ENCODE measurements at regions not wholly inside any gene's neighbourhood (a gene's known extent, or its start where the extent isn't known, plus 50 kb on each side); places are given as distances from the start of the nearest gene placed in this dataset.

DNA sequence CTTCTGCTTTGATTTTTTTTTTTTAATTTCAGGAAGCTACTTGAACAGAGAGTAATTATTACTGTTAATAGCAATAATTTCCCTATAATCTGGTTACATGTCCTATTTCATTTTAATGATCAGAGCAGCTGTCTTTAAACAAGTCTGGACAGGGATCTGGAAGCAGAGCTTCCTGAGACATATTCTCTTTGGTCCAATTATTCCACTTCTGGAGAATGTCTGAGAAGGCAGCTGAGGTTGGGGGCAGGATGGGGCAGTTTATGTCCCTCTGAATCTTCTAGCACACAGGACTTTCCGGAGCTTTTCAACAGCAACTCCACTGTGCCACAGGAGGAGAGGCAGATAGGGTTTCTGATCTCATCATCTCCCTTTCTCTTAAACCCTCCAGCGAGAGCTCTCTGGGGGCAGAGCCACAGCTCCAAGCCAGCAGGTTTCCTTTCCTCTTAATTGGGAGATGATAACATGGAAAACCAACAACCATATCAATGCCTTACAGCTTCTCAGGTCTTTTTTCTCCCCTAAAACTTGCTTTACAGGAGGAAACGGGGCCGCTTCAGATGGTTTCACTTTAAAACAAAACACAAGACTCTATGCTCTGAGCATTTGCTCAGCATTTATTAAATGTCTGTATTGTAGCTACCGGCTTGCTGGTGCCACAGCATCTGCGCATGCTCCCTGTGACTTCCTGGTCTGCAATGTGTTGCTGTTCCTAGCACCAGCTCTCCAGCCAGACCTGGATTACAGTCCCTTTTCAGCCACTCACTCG lies 425.7 kb upstream of the USP24 start:
- peak in 1 of 2 donors; percentile 34 for ATAC-seq
- H3K4me3 Mint-ChIP-seq, result peak overlapping the region; percentile 51

DNA sequence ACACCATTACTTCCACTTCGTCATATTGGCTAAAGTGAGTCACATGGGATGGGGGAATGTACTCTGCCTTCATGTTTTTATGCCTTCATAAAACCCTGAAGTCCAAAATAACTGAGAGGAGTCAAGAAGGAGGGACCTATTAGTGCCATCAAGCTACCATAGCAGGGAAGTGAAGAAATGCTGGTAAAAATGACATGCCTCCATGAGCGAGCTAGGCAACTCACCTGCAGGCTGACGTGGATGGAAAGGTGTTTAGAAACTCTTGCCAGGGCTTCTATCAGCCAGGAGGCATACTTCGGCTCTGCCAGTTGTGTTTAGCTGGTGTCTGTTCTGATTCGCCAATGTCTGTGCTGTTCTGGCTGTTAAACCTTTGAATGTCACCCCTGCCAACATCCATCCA lies 424.4 kb upstream of the USP24 start:
- no peak for DNase-seq
- H3K4me1 Mint-ChIP-seq (ENCODE audit: low read depth), result peaks cover 9% of the 10 kb centered on the region
- no peak overlapping the region for H3K4me3 Mint-ChIP-seq
- H3K27me3 Mint-ChIP-seq (ENCODE audit: low read depth), result peaks cover 1% of the 10 kb centered on the region
- ATAC-seq, result no peak
- H3K9me3 Mint-ChIP-seq, result no peaks in the 10 kb centered on the region
- no peaks in the 10 kb centered on the region for H3K36me3 Mint-ChIP-seq (ENCODE audit: insufficient read depth)

More for the DNA sequence above, 425.7 kb upstream of the USP24 start:
- H3K27me3 Mint-ChIP-seq (ENCODE audit: low read depth), result peaks cover 1% of the 10 kb centered on the region
- H3K9me3 Mint-ChIP-seq, result no peaks in the 10 kb centered on the region
- DNase-seq, result peak; percentile 5
- peaks cover 9% of the 10 kb centered on the region for H3K4me1 Mint-ChIP-seq (ENCODE audit: low read depth)
- H3K36me3 Mint-ChIP-seq (ENCODE audit: insufficient read depth), result no peaks in the 10 kb centered on the region

DNA sequence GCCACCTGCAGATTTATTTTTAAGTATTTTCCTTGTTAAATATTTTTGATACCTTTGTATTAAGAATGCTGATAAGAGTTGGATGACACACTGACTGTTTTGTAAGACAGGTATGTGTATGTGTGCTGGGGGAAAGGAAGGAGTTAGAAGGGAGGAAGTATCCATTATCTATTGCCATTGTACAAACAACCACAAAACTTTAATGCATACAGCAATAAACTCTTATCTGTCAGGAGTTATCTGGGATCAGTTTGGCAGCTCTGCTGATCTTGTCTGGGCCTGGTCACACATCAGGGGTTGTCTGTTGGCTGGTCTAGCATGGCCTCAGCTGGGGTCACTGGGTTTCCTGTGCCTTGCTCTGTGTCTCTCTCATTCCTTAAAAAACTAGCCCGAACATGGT lies 423.9 kb upstream of the USP24 start:
- DNase-seq, result no peak
- no peak for ATAC-seq
- Mint-ChIP-seq H3K36me3 (ENCODE audit: insufficient read depth) (no peaks in the 10 kb centered on the region), H3K9me3 (no peaks in the 10 kb centered on the region), H3K4me3 (no peak overlapping the region), H3K4me1 (ENCODE audit: low read depth) (peaks cover 9% of the 10 kb centered on the region), H3K27me3 (ENCODE audit: low read depth) (peaks cover 1% of the 10 kb centered on the region)

DNA sequence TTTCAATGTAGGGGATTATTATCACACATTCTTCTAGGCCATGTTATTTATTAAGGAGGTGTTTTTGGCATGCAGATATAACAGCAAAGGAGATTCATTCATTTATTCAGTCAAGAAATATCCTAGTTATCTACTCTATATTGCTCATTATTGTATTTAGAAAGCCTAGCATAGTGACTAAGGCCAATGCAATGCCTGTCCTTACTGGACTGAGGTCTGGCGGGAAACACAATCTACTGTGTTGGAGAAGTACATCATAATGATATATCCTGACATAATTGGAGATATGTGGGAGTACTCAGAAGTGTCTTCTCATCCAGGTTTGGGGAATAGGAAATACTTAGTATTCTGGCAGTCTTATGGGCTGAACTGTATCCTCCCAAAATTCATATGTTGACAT lies 421.5 kb upstream of the USP24 start:
- no peak for ATAC-seq
- DNase-seq, result no peak
- no peaks in the 10 kb centered on the region for H3K36me3 Mint-ChIP-seq (ENCODE audit: insufficient read depth)

DNA sequence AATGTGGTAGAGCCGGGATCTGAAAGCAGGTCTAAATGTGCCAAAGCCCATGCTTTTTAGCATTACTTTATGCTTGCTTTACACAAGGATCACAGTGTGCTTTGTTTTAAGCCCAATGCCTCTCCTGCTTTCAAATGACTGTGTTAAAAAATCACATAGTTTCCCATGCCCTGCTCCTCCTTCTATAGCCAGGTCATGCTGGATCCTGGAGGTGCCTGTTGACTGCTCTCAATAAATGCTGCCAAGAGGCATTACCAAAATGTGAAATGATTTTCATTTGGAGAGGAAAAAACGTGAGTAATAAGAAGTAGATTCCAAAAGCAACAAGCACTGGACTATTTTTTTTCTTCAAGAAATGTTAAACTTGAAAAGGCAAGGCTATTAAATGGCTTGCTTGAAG lies 420.7 kb upstream of the USP24 start:
- no peaks in the 10 kb centered on the region for H3K36me3 Mint-ChIP-seq (ENCODE audit: insufficient read depth)
- DNase-seq (no peak), ATAC-seq (no peak)
- no peaks in the 10 kb centered on the region for H3K9me3 Mint-ChIP-seq
- peaks cover 4% of the 10 kb centered on the region for H3K27me3 Mint-ChIP-seq (ENCODE audit: low read depth)
- H3K4me1 Mint-ChIP-seq (ENCODE audit: low read depth), result peaks cover under 1% of the 10 kb centered on the region
- no peak overlapping the region for H3K4me3 Mint-ChIP-seq

More for the DNA sequence above, 421.5 kb upstream of the USP24 start:
- peaks cover 9% of the 10 kb centered on the region for H3K4me1 Mint-ChIP-seq (ENCODE audit: low read depth)
- H3K9me3 Mint-ChIP-seq, result no peaks in the 10 kb centered on the region
- peaks cover 4% of the 10 kb centered on the region for H3K27me3 Mint-ChIP-seq (ENCODE audit: low read depth)
- H3K4me3 Mint-ChIP-seq, result no peak overlapping the region

DNA sequence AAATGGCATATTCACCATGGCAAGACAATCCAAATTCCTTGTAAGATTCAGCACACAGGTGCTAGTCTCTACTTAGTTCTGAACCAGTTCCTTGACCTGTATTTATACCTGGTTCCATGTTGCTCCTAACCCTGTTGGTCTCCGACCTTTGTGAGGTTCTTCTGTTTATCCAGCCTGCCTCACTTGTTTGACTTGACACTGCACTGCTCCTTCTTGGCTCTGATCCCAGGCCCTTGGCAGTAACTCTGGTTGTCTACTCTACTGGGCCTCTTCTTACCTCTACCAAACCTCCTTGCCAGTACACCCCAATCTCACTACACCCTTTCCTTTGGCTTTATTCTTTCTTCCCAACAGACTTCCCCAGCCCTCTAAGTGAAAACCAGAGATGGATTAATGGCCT lies 419.4 kb upstream of the USP24 start:
- H3K9me3 Mint-ChIP-seq, result no peaks in the 10 kb centered on the region
- no peaks in the 10 kb centered on the region for H3K36me3 Mint-ChIP-seq (ENCODE audit: insufficient read depth)
- no peaks in the 10 kb centered on the region for H3K4me1 Mint-ChIP-seq (ENCODE audit: low read depth)
- ATAC-seq, result no peak
- H3K4me3 Mint-ChIP-seq, result no peak overlapping the region
- H3K27me3 Mint-ChIP-seq (ENCODE audit: low read depth), result peaks cover 4% of the 10 kb centered on the region
- no peak for DNase-seq

DNA sequence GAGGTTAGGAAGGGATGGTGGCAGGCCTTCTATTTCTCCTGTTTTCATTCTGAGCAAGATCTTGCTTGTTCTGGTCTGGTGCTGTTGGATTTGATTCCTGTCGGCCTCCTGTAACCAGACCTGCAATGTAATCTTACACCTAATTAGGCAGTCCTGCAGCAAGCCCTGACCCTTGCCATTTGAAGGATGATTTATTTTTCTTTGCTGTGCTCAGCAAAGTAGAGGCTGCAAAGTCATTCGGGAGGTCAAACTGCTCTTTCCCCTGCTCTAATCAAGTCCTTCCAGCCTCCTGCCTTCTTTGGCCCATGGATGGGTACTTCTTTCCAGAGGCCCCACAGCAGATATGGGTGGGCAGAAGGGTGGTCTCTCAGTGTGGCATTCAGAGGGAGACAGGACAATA lies 417.7 kb upstream of the USP24 start:
- no peak for ATAC-seq
- H3K27me3 Mint-ChIP-seq (ENCODE audit: low read depth), result peaks cover 4% of the 10 kb centered on the region
- H3K4me1 Mint-ChIP-seq (ENCODE audit: low read depth), result no peaks in the 10 kb centered on the region
- H3K9me3 Mint-ChIP-seq, result no peaks in the 10 kb centered on the region
- no peak overlapping the region for H3K4me3 Mint-ChIP-seq
- H3K36me3 Mint-ChIP-seq (ENCODE audit: insufficient read depth), result no peaks in the 10 kb centered on the region
- DNase-seq, result no peak

DNA sequence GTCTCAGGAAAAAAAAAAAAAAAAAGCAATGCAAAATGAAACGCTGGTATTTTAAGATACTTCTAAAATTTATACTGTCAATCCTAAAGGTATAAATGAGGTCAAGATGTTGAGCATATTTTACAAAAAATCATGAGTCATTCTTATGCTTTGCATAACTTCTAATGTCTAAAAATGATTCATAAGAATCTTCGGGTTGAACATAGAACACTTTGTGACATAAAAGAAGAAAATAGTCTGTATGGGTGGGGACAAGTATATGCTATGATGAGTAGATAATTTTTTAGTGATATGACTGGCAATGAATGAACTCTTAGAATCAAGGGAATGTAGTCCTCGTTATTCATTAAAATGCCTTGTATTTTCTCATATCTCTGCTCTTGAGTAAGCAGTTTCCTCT lies 416.9 kb upstream of the USP24 start:
- ATAC-seq, result peak; percentile 55 to 58
- peaks cover 7% of the 10 kb centered on the region for H3K27me3 Mint-ChIP-seq (ENCODE audit: low read depth)
- H3K36me3 Mint-ChIP-seq (ENCODE audit: insufficient read depth), result no peaks in the 10 kb centered on the region
- H3K9me3 Mint-ChIP-seq, result no peaks in the 10 kb centered on the region
- no peak overlapping the region for H3K4me3 Mint-ChIP-seq
- H3K4me1 Mint-ChIP-seq (ENCODE audit: low read depth), result no peaks in the 10 kb centered on the region
- DNase-seq, result no peak

DNA sequence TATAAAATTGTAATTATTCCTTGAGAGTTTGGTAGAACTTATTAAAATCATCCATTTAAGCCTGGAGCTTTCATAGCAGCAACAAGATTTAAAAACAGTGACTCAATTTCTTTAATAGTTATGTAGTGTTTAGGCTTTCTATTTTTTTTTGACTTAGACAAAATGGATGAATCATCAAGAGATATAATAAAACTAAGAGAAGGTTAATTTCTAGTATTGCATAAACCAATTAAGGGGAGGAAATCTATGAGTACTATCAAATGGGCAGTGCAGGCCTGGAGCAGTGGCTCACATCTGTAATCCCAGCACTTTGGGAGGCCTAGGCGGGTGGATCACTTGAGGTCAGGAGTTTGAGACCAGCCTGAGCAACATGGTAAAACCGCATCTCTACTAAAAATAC lies 416.3 kb upstream of the USP24 start:
- Mint-ChIP-seq H3K27me3 (ENCODE audit: low read depth) (peaks cover 7% of the 10 kb centered on the region), H3K4me3 (no peak overlapping the region), H3K9me3 (no peaks in the 10 kb centered on the region), H3K4me1 (ENCODE audit: low read depth) (no peaks in the 10 kb centered on the region), H3K36me3 (ENCODE audit: insufficient read depth) (no peaks in the 10 kb centered on the region)
- no peak for ATAC-seq
- DNase-seq, result no peak

DNA sequence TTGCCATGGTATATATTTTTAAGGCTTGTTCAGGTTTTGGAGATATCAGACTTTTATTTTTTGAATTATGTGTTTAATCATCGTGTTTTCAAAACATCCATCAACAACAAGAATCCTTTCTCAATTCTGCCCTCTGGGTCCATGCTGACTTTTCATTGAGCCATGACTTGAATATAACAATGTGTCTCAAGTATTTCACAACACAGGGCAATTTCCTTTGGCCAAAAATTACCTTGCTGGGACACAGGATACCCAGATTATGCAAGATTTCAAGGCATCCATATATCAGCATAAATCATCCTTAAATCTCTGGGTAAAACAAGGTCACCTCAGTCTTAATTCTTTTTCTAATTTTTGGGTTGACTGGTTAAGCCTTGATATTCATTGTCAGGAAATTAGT lies 411.2 kb upstream of the USP24 start:
- Mint-ChIP-seq H3K36me3 (ENCODE audit: insufficient read depth) (no peaks in the 10 kb centered on the region), H3K4me1 (ENCODE audit: low read depth) (no peaks in the 10 kb centered on the region), H3K4me3 (no peak overlapping the region), H3K9me3 (no peaks in the 10 kb centered on the region), H3K27me3 (ENCODE audit: low read depth) (peaks cover 4% of the 10 kb centered on the region)
- no peak for DNase-seq
- ATAC-seq, result no peak

DNA sequence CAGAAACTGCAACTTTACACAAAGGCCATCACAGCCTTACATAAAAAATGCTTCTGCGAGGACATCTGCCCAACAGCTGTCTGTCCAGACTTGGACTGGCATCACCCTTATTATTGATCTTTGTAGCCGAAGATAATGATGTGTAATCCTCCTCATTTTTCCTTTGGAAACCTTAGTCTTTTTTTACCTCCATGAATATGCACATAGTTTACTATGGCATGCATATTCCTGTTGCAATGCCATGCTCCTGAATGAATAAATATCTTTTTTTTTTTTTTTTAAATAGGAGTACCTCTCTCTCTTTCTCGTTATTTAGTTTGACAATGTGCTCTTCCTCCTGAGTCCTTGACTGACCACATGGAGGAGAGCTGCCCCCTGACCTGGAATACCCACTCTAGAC lies 409.6 kb upstream of the USP24 start:
- Mint-ChIP-seq H3K36me3 (ENCODE audit: insufficient read depth) (no peaks in the 10 kb centered on the region), H3K4me3 (no peak overlapping the region), H3K4me1 (ENCODE audit: low read depth) (no peaks in the 10 kb centered on the region), H3K9me3 (no peaks in the 10 kb centered on the region), H3K27me3 (ENCODE audit: low read depth) (peaks cover 7% of the 10 kb centered on the region)
- ATAC-seq (no peak), DNase-seq (no peak)

DNA sequence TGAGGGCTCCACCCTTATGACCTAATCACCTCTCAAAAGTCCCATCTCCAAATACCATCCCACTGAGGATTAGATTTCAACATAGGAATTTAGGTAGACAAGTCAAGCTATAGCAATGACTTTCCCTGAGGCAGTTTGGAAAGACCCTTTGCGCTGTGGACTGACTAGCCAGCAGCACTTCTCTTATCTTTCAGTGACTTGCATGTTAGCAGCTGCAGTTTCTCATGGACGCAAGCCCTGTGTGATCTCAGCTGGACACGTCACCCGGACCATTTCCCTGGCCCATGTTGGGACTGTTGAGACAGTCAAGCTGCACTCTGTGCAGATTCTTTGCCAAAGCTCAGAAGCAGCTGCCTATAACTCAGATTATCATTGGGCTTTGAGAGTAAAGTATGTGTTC lies 408.1 kb upstream of the USP24 start:
- Mint-ChIP-seq H3K4me3 (no peak overlapping the region), H3K9me3 (no peaks in the 10 kb centered on the region), H3K27me3 (ENCODE audit: low read depth) (peaks cover 10% of the 10 kb centered on the region), H3K36me3 (ENCODE audit: insufficient read depth) (no peaks in the 10 kb centered on the region), H3K4me1 (ENCODE audit: low read depth) (no peaks in the 10 kb centered on the region)
- no peak for ATAC-seq
- no peak for DNase-seq

DNA sequence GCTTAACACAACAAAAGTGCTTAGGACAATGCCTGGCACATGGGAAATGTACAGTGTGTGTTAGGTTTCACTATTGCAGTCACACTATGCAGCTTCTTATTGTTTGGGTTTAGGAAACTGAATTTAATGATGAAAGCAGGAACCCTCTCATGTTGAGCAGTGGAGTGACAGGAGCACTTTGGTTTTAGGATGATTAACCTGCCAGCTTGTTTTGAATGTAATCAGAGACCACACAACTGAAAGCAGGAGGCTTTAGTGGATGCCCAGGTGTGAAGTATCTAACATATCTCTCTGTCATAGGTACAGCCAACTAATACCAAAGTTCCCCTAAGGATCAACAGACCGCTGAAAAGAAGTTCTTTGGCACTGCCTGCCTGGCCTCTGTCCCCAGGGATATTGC lies 406.9 kb upstream of the USP24 start:
- Mint-ChIP-seq H3K4me1 (ENCODE audit: low read depth) (no peaks in the 10 kb centered on the region), H3K9me3 (no peaks in the 10 kb centered on the region), H3K36me3 (ENCODE audit: insufficient read depth) (no peaks in the 10 kb centered on the region), H3K4me3 (no peak overlapping the region), H3K27me3 (ENCODE audit: low read depth) (peaks cover 9% of the 10 kb centered on the region)
- DNase-seq (no peak), ATAC-seq (no peak)

DNA sequence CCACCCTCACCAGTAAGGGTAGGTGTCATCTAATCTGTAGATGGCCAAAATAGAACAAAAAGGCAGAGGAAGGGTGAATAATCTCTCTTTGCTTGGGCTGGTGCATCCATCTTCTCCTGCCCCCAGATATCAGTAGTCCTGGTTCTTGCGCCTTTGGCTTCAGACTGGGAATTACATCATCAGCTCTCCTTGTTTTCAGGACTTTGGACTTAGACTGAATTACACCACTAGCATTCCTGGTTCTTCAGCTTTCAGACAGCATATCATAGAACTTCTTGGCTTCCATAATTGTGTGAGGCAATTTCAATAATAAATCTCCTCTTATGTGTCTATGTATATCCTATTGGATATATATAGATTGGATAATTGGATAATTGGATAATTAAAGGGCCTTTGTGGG lies 403.0 kb upstream of the USP24 start:
- Mint-ChIP-seq H3K9me3 (no peaks in the 10 kb centered on the region), H3K4me1 (ENCODE audit: low read depth) (no peaks in the 10 kb centered on the region), H3K4me3 (no peak overlapping the region), H3K36me3 (ENCODE audit: insufficient read depth) (no peaks in the 10 kb centered on the region), H3K27me3 (ENCODE audit: low read depth) (peaks cover 9% of the 10 kb centered on the region)
- no peak for ATAC-seq
- no peak for DNase-seq

DNA sequence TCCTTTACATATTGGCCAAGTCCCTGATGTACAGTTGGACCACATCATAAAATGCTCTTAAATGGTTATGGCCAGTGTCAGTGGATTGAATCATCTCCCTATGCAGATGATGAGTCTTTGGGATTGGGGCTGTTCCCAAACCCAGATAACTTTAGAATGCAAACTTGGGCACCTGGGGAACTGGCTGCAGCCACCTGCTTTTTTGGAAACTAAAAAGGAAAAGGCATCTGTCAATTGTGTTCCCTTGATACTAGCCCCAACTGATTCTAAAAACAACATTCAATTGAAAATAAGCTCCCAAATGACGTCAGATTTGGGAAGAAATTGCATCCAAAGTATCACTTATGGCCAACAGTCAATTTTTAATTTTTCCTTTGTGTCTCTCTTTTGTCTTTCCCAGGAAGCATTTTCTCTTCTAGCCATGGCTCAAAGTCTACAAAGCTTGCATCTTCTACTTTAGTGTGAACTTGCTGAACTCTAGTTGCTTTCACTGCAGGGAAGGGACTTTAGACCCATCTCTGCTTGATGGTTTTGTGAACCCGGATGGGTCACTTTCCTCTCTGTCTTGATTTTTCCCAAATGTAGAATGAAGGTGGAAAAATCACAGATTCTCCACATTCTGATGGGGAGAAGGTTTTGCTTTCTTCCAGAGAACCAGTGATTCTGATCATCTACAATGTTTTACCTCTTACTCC lies 402.3 kb upstream of the USP24 start:
- no peaks in the 10 kb centered on the region for H3K36me3 Mint-ChIP-seq (ENCODE audit: insufficient read depth)
- H3K4me1 Mint-ChIP-seq (ENCODE audit: low read depth), result no peaks in the 10 kb centered on the region
- no peak for DNase-seq
- ATAC-seq, result no peak
- H3K27me3 Mint-ChIP-seq (ENCODE audit: low read depth), result peaks cover 9% of the 10 kb centered on the region
- no peaks in the 10 kb centered on the region for H3K9me3 Mint-ChIP-seq
- no peak overlapping the region for H3K4me3 Mint-ChIP-seq
